ENCODE measurements at regions not wholly inside any gene's neighbourhood (a gene's known extent, or its start where the extent isn't known, plus 50 kb on each side); places are given as distances from the start of the nearest gene placed in this dataset.

GRCh38 chr7:34544621-34545020 is 113.4 kb upstream of the NPSR1 start:
- Histone ChIP-seq H3K4me3 (no peak overlapping the region), H3K4me1 (no peaks in the 10 kb centered on the region), H3K36me3 (no peaks in the 10 kb centered on the region), H3K27ac (replicated peaks) (no peak overlapping the region), H3K9me3 (replicated peaks) (peaks cover 22% of the 10 kb centered on the region), H3K27me3 (ENCODE audit: low read depth) (no peaks in the 10 kb centered on the region)
- no peak for DNase-seq
- intact Hi-C loops (cut with micrococcal nuclease) = no loop called here
- TF ChIP-seq CTCF (IDR thresholded peaks at IDR 0.05; ENCODE audit: borderline replicate concordance) = no peak

- H3K27me3 ChIP-seq (ENCODE audit: low read depth) = no peaks in the 10 kb centered on the region
- intact Hi-C loops (cut with micrococcal nuclease) = no loop called here
- no peaks in the 10 kb centered on the region for H3K36me3 ChIP-seq
- no peak for DNase-seq
- H3K27ac ChIP-seq (replicated peaks) = no peak overlapping the region
- no peak for TF ChIP-seq CTCF (IDR thresholded peaks at IDR 0.05; ENCODE audit: borderline replicate concordance)
- peaks cover 23% of the 10 kb centered on the region for H3K9me3 ChIP-seq (replicated peaks)
- no peaks in the 10 kb centered on the region for H3K4me1 ChIP-seq
- no peak overlapping the region for H3K4me3 ChIP-seq
Measured at GRCh38 chr7:34550996-34551395, 107.0 kb upstream of the NPSR1 start.

- DNase-seq = no peak
- Histone ChIP-seq H3K27me3 (ENCODE audit: low read depth) (no peaks in the 10 kb centered on the region), H3K4me3 (no peak overlapping the region), H3K27ac (replicated peaks) (no peak overlapping the region), H3K4me1 (no peaks in the 10 kb centered on the region), H3K36me3 (no peaks in the 10 kb centered on the region), H3K9me3 (replicated peaks) (peaks cover 38% of the 10 kb centered on the region)
- intact Hi-C loops (cut with micrococcal nuclease) = no loop called here
- TF ChIP-seq CTCF (IDR thresholded peaks at IDR 0.05; ENCODE audit: borderline replicate concordance) = no peak
Measured at GRCh38 chr7:34552502-34552901, 105.5 kb upstream of the NPSR1 start.

GRCh38 chr7:34558022-34558421 is 100.0 kb upstream of the NPSR1 start:
- DNase-seq = no peak
- Histone ChIP-seq H3K9me3 (replicated peaks) (peaks cover 40% of the 10 kb centered on the region), H3K36me3 (no peaks in the 10 kb centered on the region), H3K4me3 (no peak overlapping the region), H3K27ac (replicated peaks) (no peak overlapping the region), H3K4me1 (no peaks in the 10 kb centered on the region), H3K27me3 (ENCODE audit: low read depth) (no peaks in the 10 kb centered on the region)
- intact Hi-C loops (cut with micrococcal nuclease) = no loop called here
- no peak for TF ChIP-seq CTCF (IDR thresholded peaks at IDR 0.05; ENCODE audit: borderline replicate concordance)

GRCh38 chr7:34564091-34564490 is 93.9 kb upstream of the NPSR1 start:
- intact Hi-C loops (cut with micrococcal nuclease) = no loop called here
- no peak for DNase-seq
- no peaks in the 10 kb centered on the region for H3K36me3 ChIP-seq

More at GRCh38 chr7:34564091-34564490, 93.9 kb upstream of the NPSR1 start:
- no peak for TF ChIP-seq CTCF (IDR thresholded peaks at IDR 0.05; ENCODE audit: borderline replicate concordance)
- no peaks in the 10 kb centered on the region for H3K4me1 ChIP-seq
- H3K27me3 ChIP-seq (ENCODE audit: low read depth) = no peaks in the 10 kb centered on the region
- no peaks in the 10 kb centered on the region for H3K9me3 ChIP-seq (replicated peaks)
- H3K4me3 ChIP-seq = no peak overlapping the region
- no peak overlapping the region for H3K27ac ChIP-seq (replicated peaks)
